22Rv1 (cell line): ENCODE measurements at regions not wholly inside any gene's neighbourhood (a gene's known extent, or its start where the extent isn't known, plus 50 kb on each side); places are given as distances from the start of the nearest gene placed in this dataset.

ENCODE experiments used
- H3K27ac ChIP-seq: fragments of 450-650 bp; 2 replicates; pipeline ENCODE4 v1.5.1; 2017
- ZFX ChIP-seq: fragments of 450-650 bp; IDR thresholded peaks from 2 replicates; pipeline ENCODE4 v1.6.1; 2017; ENCODE audit warnings: antibody characterized with exemption, borderline replicate concordance
- TF ChIP-seq, protein P1 (sequence below): fragments of 450-650 bp; IDR thresholded peaks from 2 replicates; pipeline ENCODE4 v1.5.1; 2017; ENCODE audit warnings: mild to moderate bottlenecking

DNA sequence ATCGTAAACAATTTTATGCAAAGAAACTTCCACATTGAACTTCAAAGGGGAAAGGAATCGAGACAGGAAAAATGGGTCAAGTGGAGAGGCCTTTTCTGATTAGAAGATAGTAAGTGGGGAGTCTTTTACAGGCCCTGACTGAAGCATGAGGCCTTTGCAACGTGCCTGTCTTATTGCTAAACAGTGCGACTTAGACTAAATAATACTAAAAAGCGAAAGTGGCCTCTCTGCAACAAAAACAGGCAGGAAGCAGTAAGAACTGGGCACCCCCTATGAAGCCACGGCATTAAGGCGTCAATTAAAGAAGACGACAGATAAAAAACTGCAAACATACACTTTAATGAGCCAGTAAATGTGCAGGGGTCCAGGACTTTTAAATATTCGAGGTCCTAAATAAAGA lies 283.4 kb upstream of the GRIP1 start:
- no peak overlapping the region for H3K27ac ChIP-seq
- no peak for TF ChIP-seq ZFX
- TF ChIP-seq, protein P1, sequence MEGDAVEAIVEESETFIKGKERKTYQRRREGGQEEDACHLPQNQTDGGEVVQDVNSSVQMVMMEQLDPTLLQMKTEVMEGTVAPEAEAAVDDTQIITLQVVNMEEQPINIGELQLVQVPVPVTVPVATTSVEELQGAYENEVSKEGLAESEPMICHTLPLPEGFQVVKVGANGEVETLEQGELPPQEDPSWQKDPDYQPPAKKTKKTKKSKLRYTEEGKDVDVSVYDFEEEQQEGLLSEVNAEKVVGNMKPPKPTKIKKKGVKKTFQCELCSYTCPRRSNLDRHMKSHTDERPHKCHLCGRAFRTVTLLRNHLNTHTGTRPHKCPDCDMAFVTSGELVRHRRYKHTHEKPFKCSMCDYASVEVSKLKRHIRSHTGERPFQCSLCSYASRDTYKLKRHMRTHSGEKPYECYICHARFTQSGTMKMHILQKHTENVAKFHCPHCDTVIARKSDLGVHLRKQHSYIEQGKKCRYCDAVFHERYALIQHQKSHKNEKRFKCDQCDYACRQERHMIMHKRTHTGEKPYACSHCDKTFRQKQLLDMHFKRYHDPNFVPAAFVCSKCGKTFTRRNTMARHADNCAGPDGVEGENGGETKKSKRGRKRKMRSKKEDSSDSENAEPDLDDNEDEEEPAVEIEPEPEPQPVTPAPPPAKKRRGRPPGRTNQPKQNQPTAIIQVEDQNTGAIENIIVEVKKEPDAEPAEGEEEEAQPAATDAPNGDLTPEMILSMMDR, result no peak

DNA sequence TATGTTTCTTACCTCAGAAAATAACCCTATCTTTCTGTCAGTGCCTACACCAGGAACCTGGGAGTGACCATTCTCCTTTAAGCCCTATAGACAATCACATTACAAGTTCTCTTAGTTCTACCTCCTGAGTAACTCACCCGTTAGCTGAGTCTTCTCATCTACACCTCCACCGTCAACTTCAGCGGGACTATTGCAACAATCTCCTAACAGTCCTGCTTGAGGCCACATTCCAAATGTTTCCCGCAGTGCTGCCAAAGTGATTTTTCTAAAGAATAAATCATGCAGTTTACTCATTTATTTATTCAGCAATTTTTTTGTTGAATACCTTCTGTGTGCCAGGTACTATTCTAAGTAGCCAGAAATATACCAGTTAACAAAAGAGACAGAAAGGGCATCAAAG lies 285.0 kb upstream of the GRIP1 start:
- H3K27ac ChIP-seq, result no peak overlapping the region
- no peak for TF ChIP-seq ZFX

DNA sequence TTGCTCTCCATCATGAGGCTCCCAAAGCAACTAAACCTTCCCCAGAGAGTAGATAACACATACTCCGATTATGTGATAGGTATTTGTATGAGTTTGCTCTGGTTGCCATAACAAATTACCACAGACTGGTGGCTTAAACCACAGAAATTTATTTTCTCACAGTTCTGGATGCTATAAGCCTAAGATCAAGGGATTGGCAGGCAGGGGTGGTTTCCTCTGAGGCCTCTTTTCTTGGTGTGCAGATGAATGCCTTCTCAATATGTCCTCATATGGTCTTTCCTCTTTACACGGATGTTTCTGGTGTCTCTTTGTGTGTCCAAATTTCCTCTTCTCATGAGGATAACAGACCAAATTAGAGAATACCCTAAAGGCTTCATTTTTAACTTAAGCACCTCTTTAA lies 285.8 kb upstream of the GRIP1 start:
- H3K27ac ChIP-seq, result no peak overlapping the region
- no peak for TF ChIP-seq ZFX
- TF ChIP-seq, protein P1, result no peak

DNA sequence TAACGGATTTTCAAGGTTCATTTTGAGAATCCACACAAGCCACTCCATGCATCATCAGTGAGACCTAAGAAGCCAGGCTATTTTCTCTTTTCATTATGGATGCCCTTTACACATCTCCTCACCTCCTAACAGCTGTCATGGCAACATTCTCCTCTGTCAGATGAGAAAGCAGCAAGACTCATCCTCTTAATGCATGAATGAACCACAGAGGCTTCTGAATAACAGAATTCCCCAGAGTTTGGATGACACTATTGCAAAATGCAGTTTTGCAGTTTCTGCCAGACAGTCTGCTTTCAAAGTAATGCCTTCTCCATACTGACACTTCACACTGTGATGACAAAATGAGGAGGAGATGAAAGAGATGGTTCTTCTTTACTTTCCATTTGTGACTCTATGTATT lies 286.7 kb upstream of the GRIP1 start:
- H3K27ac ChIP-seq, result no peak overlapping the region
- TF ChIP-seq, protein P1, result no peak
- no peak for TF ChIP-seq ZFX

DNA sequence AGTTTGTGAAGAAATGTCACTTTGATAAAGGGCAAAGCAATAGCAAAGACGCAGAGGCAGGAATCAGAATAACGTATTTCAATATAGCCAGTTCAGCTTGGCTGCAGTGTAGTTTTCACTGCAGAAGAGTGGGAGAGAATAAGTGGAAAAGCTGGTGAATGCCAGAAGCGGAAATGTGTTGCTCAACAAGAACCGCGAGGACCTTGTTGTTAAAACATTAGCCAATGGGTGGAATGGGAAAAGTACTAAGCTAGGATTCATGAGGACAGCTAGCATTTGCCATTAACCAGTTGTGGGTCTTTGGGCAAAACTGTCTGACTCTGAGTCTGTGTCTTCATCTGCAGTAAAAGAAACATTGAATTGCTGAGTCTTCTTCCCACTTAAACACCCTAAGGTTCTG lies 292.9 kb upstream of the GRIP1 start:
- TF ChIP-seq ZFX, result no peak
- TF ChIP-seq, protein P1, result no peak
- no peak overlapping the region for H3K27ac ChIP-seq

DNA sequence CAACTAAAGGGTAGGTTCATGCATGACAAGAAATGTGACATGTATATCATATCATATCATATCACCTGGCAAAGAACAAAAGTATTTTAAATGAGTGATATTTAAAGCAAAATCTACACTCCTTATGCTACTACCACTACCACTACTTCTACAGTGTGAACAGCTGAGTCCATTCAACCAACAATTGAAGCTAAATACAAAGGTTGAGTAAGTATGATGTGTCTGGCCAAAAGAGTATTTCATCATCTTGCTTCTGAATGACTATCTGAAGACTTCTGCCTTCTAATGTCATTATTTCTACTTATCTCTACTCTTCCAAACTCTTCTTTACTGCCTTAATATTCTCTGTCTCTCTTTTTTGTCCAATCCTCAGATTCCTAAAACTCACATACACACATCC lies 292.6 kb upstream of the CAND1 start:
- TF ChIP-seq, protein P1, result no peak
- TF ChIP-seq ZFX, result no peak
- no peak overlapping the region for H3K27ac ChIP-seq

DNA sequence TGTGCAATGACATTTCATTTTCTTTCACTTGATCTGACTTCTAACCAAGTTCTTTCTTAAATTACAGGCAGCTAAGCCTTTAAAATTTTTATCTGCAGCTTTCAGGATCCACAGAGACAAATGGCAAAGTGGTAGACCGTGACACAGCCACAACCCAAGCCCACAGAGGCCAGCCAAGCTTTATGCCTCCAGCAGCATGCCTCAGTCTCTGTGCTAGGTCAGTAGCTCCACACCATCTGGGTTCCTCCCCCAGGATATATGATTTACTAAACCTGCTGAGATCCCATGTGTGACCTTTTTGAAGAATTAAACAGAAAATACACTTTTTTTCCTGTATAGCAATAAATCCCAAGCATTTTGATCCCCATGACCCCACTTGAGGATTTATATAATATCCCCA lies 290.4 kb upstream of the CAND1 start:
- no peak for TF ChIP-seq ZFX
- TF ChIP-seq, protein P1, result no peak
- no peak overlapping the region for H3K27ac ChIP-seq

DNA sequence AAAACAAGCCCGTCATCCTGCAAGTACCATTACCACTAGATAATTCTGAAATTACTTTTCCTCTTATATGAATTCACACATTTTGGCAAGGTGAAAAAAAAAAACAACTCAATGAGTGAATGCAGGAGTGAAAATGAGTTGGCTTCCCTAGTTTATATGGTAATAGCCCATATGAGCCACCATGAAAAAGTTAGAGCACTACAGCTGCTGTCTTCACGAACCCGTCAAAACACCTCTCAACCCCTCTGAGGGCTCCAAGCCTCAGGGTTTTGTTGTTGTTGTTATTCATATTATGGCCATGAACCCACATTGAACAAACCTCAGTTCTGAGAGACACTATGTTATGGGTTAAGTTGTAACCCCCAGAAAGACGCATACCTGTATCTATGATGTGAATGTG lies 289.9 kb upstream of the CAND1 start:
- no peak overlapping the region for H3K27ac ChIP-seq

More for the DNA sequence above, 289.9 kb upstream of the CAND1 start:
- TF ChIP-seq ZFX, result no peak
- TF ChIP-seq, protein P1, result no peak
